ENCODE measurements at regions not wholly inside any gene's neighbourhood (a gene's known extent, or its start where the extent isn't known, plus 50 kb on each side); places are given as distances from the start of the nearest gene placed in this dataset.
"Not testable (repeated sequence)": the region's sequence is repeated elsewhere in the genome, so short reads cannot be mapped to it uniquely, and the experiment has no call there.

DNA sequence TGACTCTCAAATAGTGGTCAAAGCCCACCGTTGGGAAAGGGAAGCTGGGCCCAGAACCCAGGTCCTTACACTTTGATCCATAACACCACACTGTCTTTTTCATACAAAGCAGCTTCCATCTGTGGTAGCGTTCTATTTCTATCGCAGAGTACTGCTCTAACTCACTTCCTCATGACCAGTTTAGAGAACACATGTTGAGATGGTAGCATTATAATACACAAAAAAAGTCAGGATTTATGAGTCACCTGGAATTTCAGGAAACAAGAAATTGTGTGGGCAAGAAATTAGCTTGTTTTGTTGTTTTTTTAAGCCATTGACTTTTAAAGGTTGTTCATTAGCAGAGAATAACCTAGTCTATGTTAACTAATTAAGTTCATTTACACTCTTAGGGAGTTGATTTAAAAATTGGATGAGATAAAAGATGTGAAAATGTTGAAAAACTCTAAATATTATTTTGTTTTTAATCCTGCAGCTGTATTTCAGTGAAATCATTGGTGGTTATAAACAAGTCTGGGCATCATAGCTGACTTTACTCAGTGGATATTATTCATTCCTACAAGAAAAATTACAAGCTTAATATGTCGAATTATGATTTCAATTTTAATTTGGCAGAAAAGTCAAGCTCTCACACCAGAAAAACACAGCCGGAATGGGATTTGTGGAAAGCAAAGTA is 1011.1 kb upstream of the HS3ST1 start:
- intact Hi-C loops (cut with DNase I) = no loop called here
- Histone ChIP-seq H3K27me3 (no peaks in the 10 kb centered on the region), H3K36me3 (no peaks in the 10 kb centered on the region), H3K4me3 (no peak overlapping the region), H3K9me3 (no peaks in the 10 kb centered on the region), H3K4me1 (no peaks in the 10 kb centered on the region), H3K9ac (ENCODE audit: low read depth in 2 of 2, low read length in 2 of 2) (no peak overlapping the region), H3K27ac (no peak overlapping the region)
- no peak for DNase-seq
- TF ChIP-seq, protein P1, sequence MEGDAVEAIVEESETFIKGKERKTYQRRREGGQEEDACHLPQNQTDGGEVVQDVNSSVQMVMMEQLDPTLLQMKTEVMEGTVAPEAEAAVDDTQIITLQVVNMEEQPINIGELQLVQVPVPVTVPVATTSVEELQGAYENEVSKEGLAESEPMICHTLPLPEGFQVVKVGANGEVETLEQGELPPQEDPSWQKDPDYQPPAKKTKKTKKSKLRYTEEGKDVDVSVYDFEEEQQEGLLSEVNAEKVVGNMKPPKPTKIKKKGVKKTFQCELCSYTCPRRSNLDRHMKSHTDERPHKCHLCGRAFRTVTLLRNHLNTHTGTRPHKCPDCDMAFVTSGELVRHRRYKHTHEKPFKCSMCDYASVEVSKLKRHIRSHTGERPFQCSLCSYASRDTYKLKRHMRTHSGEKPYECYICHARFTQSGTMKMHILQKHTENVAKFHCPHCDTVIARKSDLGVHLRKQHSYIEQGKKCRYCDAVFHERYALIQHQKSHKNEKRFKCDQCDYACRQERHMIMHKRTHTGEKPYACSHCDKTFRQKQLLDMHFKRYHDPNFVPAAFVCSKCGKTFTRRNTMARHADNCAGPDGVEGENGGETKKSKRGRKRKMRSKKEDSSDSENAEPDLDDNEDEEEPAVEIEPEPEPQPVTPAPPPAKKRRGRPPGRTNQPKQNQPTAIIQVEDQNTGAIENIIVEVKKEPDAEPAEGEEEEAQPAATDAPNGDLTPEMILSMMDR (IDR thresholded peaks at IDR 0.05) = no peak

DNA sequence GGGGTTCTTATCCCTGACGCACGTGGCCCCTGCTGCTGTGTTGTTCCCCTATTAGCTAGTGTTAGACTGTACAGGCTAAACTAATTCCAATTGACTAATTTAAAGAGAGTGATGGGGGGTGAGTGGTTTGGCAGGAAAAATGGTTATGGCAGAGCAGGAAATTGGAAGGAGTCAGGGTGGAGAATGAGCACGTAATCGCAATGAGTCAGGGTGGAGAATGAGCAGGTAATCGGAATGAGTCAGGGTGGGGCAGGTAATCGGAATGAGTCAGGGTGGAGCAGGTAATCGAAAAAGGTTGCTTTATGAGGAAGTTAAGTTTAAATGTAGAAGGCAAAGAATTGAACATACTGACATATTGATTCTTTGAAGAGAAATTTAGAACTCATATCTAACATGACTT is 1002.6 kb upstream of the HS3ST1 start:
- H3K27ac ChIP-seq; H3K36me3 ChIP-seq; H3K9ac ChIP-seq (ENCODE audit: low read depth in 2 of 2, low read length in 2 of 2); intact Hi-C loops (cut with DNase I); H3K4me3 ChIP-seq; H3K27me3 ChIP-seq; H3K4me1 ChIP-seq; H3K9me3 ChIP-seq; DNase-seq: not testable (repeated sequence)

DNA sequence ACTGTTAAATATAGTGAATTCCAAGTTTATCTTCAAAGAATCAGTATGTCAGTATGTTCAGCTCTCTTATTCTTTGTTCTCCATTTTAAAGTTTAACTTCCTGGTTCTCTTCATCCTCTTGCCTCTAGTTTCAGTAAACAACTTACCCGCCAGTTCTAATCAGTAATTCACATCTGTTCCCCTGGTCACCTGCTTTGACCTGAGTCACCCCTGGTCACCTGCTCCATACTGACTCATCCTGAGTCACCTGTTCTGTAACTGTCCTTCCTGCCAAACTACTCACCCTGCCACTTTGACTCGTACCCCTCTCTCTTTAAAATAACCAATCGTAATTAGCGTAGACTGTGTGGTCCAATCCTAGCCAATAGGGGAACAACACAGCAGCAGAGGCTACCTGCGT is 992.7 kb upstream of the HS3ST1 start:
- intact Hi-C loops (cut with DNase I) = no loop called here
- H3K9me3 ChIP-seq = no peaks in the 10 kb centered on the region
- TF ChIP-seq, protein P1 (IDR thresholded peaks at IDR 0.05) = no peak
- no peak overlapping the region for H3K9ac ChIP-seq (ENCODE audit: low read depth in 2 of 2, low read length in 2 of 2)
- H3K27me3 ChIP-seq = no peaks in the 10 kb centered on the region
- H3K36me3 ChIP-seq = no peaks in the 10 kb centered on the region
- no peak overlapping the region for H3K4me3 ChIP-seq
- no peaks in the 10 kb centered on the region for H3K4me1 ChIP-seq
- no peak overlapping the region for H3K27ac ChIP-seq
- no peak for DNase-seq

DNA sequence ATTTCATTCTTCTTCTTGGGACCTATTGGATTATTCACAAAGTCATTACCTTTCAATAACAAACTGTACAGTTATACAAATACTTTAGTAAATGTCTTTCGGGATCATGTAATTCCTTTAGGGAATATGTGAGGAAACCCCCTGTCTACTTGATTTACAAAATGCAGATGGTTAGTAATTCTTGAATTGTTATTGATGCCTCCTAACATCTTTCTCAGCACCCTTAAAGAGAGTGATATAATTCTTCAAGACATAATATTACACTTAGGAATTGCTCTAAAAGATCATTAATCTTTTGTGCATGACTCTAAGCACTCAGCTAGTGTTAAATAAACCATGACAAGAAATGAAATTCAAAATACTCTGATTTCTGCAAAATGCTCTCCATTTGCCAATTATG is 988.1 kb upstream of the HS3ST1 start:
- Histone ChIP-seq H3K9me3 (no peaks in the 10 kb centered on the region), H3K9ac (ENCODE audit: low read depth in 2 of 2, low read length in 2 of 2) (no peak overlapping the region), H3K4me1 (no peaks in the 10 kb centered on the region), H3K27me3 (no peaks in the 10 kb centered on the region), H3K27ac (no peak overlapping the region), H3K4me3 (no peak overlapping the region), H3K36me3 (no peaks in the 10 kb centered on the region)
- intact Hi-C loops (cut with DNase I) = no loop called here
- DNase-seq = no peak
- TF ChIP-seq, protein P1 (IDR thresholded peaks at IDR 0.05) = no peak

DNA sequence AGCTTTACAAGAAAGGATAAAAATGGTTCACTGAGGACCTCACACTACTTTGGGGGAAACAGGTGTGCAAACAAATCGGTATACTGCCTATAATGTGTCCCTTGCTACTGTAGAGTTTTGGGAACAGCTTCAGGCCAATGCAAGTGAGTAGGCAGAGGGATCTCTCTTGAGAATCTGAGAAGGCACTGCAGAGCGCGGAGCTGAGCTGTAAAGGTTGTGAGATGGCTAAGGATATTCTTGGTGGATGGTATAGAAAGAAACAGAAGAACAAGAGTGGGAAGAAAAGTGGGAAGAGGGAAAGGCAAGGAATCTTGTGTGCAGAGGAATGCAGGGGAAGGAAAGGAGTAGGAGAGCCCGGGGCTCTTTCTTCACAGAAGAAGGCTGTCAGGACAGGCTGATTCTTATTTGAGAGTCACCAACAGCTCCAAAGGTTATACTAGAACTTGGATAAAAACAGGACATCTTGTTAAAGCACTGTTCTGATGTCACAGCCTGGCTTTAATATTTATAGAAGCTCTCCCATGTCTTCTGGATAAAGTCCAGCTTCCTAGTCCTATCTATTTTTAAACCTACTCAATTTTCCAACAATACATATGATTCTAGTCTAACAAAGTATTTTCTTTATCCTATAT is 985.6 kb upstream of the HS3ST1 start:
- H3K9ac ChIP-seq (ENCODE audit: low read depth in 2 of 2, low read length in 2 of 2) = no peak overlapping the region
- TF ChIP-seq, protein P1 (IDR thresholded peaks at IDR 0.05) = no peak
- no peaks in the 10 kb centered on the region for H3K9me3 ChIP-seq
- intact Hi-C loops (cut with DNase I) = no loop called here
- H3K36me3 ChIP-seq = no peaks in the 10 kb centered on the region
- no peaks in the 10 kb centered on the region for H3K27me3 ChIP-seq
- H3K4me1 ChIP-seq = no peaks in the 10 kb centered on the region
- H3K4me3 ChIP-seq = no peak overlapping the region
- H3K27ac ChIP-seq = no peak overlapping the region
- no peak for DNase-seq

DNA sequence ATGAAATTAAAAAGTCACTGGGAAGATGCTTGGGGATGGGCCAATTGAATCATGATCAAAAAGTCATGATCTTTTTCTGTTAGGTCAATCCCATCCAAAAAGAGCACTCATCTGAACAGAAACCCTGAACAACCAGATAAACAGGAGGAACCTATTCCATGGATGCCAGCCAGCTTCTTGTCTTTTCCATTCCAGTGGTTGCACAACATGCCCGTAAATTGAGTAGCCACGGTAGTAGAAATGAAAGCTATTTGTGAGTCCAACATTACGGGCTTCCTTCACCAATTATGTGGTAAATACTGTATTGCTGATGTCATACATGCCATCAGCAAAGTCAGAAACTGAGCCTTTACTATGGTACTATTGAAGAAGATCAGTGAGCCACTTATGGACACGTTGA is 982.4 kb upstream of the HS3ST1 start:
- intact Hi-C loops (cut with DNase I) = no loop called here
- Histone ChIP-seq H3K9ac (ENCODE audit: low read depth in 2 of 2, low read length in 2 of 2) (no peak overlapping the region), H3K4me1 (no peaks in the 10 kb centered on the region), H3K9me3 (no peaks in the 10 kb centered on the region), H3K27ac (no peak overlapping the region), H3K36me3 (no peaks in the 10 kb centered on the region), H3K4me3 (no peak overlapping the region), H3K27me3 (no peaks in the 10 kb centered on the region)
- DNase-seq = no peak
- TF ChIP-seq, protein P1 (IDR thresholded peaks at IDR 0.05) = no peak

Data from colonic mucosa (tissue), 4 donors.